Gastrocnemius medialis (tissue), 4 donors: ENCODE measurements at regions not wholly inside any gene's neighbourhood (a gene's known extent, or its start where the extent isn't known, plus 50 kb on each side); places are given as distances from the start of the nearest gene placed in this dataset.

ENCODE experiments used
- ATAC-seq, 2 donors: fragments of 150-250 bp; one replicate each; pipeline ENCODE4 v1.9.1; 2016
- DNase-seq, 2 donors: peaks; one replicate each; pipeline ENCODE4 v3.0.0-alpha.2; 2019
- H3K27ac ChIP-seq, 4 donors: fragments of 200-600 bp; sonication (generic); 1 replicate in 1 of 4; 2 replicates in 3 of 4; pipeline ENCODE4 v1.5.1; 2016 to 2018; ENCODE audit warnings: mild to moderate bottlenecking in 2 of 4, moderate library complexity in 1 of 4
- H3K27me3 ChIP-seq, 3 donors: fragments of 200-600 bp; sonication (generic) in 2 of 3; 1 replicate in 1 of 3; 2 replicates in 2 of 3; pipeline versions ENCODE4 v1.5.1 to v1.6.0; 2016 to 2019; ENCODE audit warnings: mild to moderate bottlenecking in 1 of 3, moderate library complexity in 1 of 3
- H3K36me3 ChIP-seq, 2 donors: fragments of 200-600 bp; sonication (generic) in 1 of 2; one replicate each; pipeline ENCODE4 v1.5.1; 2017 to 2018
- H3K4me1 ChIP-seq, 2 donors: fragments of 200-600 bp; sonication (generic) in 1 of 2; one replicate each; pipeline ENCODE4 v1.5.1; 2016 to 2017; ENCODE audit warnings: mild to moderate bottlenecking in 2 of 2
- H3K4me3 ChIP-seq, 4 donors: fragments of 200-600 bp; sonication (generic) in 3 of 4; 1 replicate in 1 of 4; 2 replicates in 3 of 4; pipeline ENCODE4 v1.5.1; 2016 to 2019; ENCODE audit warnings: mild to moderate bottlenecking in 2 of 4
- H3K9me3 ChIP-seq, 3 donors: fragments of 200-600 bp; sonication (generic) in 2 of 3; 1 replicate in 1 of 3; 2 replicates in 2 of 3; pipeline ENCODE4 v1.5.1; 2016 to 2019
- POLR2A ChIP-seq, 2 donors: fragments of 450-650 bp; IDR thresholded peaks; one replicate each; pipeline ENCODE4 v1.6.1; 2017; ENCODE audit warnings: antibody characterized with exemption in 2 of 2, mild to moderate bottlenecking in 2 of 2, moderate library complexity in 2 of 2
- in situ Hi-C, 4 donors: fragments of 200-750 bp; cut with MboI; loops; one replicate each; pipeline versions ENCODE4 v1.15.0 to v1.8.0; 2017; ENCODE audit warnings: low sequenced_read_pairs in 4 of 4
- intact Hi-C: fragments of 100-400 bp; cut with DNase I; formaldehyde crosslinking; loops from one replicate; pipeline ENCODE4 v1.15.1; 2023; ENCODE audit warnings: low total_unique reads
- TF ChIP-seq, protein P1 (sequence below), 5 experiments: fragments of 450-650 bp in 3 of 5; fragments of 200-600 bp in 2 of 5; sonication (generic) in 2 of 5; IDR thresholded peaks in 4 of 5; conservative IDR thresholded peaks in 1 of 5; 1 replicate in 4 of 5; 2 replicates in 1 of 5; pipeline ENCODE4 v1.5.1; 2016 to 2019; ENCODE audit warnings: antibody characterized with exemption in 5 of 5, mild to moderate bottlenecking in 3 of 5, moderate library complexity in 3 of 5

DNA sequence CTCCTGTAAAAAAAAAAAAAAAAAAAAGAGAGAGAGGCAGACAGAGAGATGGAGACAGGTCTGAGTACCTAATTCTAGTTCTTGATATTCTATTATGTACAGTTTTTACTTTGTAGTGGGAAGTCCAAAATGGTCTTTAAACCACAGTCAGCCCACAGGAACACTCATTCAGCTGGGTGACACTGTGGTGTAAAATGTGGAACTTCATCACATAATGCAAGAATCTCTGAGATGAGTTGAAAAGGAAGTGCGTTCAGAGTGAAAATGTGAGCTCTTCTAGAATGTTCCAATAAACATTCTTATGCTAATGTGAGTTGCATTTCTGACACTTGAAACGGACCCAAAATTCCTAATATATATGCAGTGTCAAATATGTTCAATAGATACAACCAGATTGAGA is 972.1 kb downstream of the CDH11 start:
- intact Hi-C loops, result no loop called here
- in situ Hi-C loops, result no loop called here
- ATAC-seq, result no peak

DNA sequence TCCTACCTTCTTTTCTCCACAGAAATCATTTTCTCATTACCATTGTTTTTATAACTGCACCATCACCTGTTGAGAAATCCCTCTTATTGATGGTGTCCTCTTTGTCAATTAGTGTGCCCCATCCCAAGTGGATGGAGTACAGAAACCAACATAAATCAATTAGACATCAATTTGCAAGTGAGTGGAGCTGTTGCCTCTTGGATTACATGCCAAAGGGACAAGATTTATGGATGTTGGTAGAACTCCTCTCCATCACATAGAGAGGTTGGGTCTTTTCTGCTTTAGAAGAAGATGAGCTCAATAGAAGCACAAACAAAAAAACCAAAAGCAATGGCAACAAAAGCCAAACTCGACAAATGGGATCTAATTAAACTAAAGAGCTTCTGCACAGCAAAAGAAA is 973.5 kb downstream of the CDH11 start:
- no peak for ATAC-seq
- intact Hi-C loops, result no loop called here

More for the DNA sequence above, 972.1 kb downstream of the CDH11 start:
- Histone ChIP-seq H3K9me3 (no peaks in the 10 kb centered on the region), H3K27me3 (no peaks in the 10 kb centered on the region), H3K36me3 (no peaks in the 10 kb centered on the region), H3K27ac (no peak overlapping the region), H3K4me1 (no peaks in the 10 kb centered on the region), H3K4me3 (no peak overlapping the region)
- TF ChIP-seq, protein P1, sequence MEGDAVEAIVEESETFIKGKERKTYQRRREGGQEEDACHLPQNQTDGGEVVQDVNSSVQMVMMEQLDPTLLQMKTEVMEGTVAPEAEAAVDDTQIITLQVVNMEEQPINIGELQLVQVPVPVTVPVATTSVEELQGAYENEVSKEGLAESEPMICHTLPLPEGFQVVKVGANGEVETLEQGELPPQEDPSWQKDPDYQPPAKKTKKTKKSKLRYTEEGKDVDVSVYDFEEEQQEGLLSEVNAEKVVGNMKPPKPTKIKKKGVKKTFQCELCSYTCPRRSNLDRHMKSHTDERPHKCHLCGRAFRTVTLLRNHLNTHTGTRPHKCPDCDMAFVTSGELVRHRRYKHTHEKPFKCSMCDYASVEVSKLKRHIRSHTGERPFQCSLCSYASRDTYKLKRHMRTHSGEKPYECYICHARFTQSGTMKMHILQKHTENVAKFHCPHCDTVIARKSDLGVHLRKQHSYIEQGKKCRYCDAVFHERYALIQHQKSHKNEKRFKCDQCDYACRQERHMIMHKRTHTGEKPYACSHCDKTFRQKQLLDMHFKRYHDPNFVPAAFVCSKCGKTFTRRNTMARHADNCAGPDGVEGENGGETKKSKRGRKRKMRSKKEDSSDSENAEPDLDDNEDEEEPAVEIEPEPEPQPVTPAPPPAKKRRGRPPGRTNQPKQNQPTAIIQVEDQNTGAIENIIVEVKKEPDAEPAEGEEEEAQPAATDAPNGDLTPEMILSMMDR (IDR thresholded peaks at IDR 0.05 in 4 of 5, conservative IDR thresholded peaks at IDR 0.05 in 1 of 5), result no peak
- no peak for TF ChIP-seq POLR2A (IDR thresholded peaks at IDR 0.05)
- no peak for DNase-seq

DNA sequence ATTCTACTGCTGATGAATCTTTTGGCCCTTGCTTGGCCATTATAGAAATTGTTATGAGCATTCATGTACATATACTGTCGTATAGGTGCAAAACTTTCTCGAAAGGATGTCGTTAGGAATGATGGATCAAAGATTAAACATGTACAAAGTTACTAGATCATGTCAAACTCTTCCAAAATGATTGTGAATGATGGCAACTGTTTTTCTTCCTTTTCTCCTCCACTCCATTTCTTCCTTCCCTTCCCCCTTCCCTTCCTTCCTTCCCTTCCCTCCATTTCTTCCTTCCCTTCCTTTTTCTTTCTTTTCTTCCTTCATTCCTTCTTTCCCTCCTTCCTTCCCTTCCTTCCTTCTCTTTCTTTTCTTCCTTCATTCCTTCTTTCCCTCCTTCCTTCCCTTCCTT is 973.9 kb downstream of the CDH11 start:
- no peaks in the 10 kb centered on the region for H3K27me3 ChIP-seq
- H3K4me3 ChIP-seq, result no peak overlapping the region
- DNase-seq (no peak), ATAC-seq (no peak)
- no peaks in the 10 kb centered on the region for H3K9me3 ChIP-seq
- no peak for TF ChIP-seq POLR2A (IDR thresholded peaks at IDR 0.05)
- TF ChIP-seq, protein P1 (IDR thresholded peaks at IDR 0.05 in 4 of 5, conservative IDR thresholded peaks at IDR 0.05 in 1 of 5), result no peak
- H3K4me1 ChIP-seq, result no peaks in the 10 kb centered on the region
- H3K27ac ChIP-seq, result no peak overlapping the region
- in situ Hi-C loops, result no loop called here
- no peaks in the 10 kb centered on the region for H3K36me3 ChIP-seq
- intact Hi-C loops, result no loop called here

More for the DNA sequence above, 973.5 kb downstream of the CDH11 start:
- Histone ChIP-seq H3K4me3 (no peak overlapping the region), H3K9me3 (no peaks in the 10 kb centered on the region), H3K27me3 (no peaks in the 10 kb centered on the region), H3K27ac (no peak overlapping the region), H3K36me3 (no peaks in the 10 kb centered on the region), H3K4me1 (no peaks in the 10 kb centered on the region)
- no peak for TF ChIP-seq POLR2A (IDR thresholded peaks at IDR 0.05)
- in situ Hi-C loops, result no loop called here
- no peak for DNase-seq

DNA sequence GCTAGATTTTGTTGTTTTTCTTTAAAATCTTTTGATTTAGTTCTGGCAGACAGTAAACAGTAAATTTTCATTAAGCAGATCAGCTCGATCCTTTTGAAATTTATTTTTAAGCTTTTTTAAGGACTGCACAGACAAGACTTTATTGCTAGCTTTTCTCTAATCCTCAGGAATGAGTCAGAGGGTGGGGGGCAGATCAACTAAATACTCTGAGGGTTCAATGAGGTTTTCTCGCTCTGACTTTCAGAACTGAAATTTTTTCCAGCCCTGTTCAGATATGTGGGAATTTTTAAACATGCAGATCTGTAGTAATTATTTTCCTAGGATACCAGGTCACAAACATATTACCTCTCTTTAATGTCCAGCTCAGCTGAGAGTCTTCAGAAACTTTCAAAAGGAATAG is 977.2 kb downstream of the CDH11 start:
- Histone ChIP-seq H3K9me3 (no peaks in the 10 kb centered on the region), H3K27ac (no peak overlapping the region), H3K27me3 (no peaks in the 10 kb centered on the region), H3K36me3 (no peaks in the 10 kb centered on the region), H3K4me1 (no peaks in the 10 kb centered on the region), H3K4me3 (no peak overlapping the region)
- ATAC-seq (no peak), DNase-seq (no peak)
- TF ChIP-seq POLR2A (IDR thresholded peaks at IDR 0.05), result no peak
- TF ChIP-seq, protein P1 (IDR thresholded peaks at IDR 0.05 in 4 of 5, conservative IDR thresholded peaks at IDR 0.05 in 1 of 5), result no peak
- intact Hi-C loops (no loop called here), in situ Hi-C loops (no loop called here)

DNA sequence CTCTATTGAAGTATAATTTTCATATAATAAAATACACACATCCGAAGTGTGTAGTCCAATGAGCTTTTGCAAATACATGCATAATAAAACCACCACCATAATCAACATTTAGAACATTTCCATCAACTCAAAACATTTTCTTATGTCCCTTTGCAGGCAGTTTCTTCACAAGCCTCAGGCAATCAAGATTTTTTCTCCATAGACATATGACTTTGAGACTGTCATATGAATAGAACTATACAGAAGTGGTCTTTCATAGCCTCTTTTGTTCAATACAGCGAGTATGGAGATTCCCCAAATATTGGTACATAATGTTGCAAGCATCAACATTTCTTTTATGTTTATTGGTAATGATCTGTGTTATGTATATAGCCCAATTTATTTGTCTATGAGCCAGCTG is 983.2 kb downstream of the CDH11 start:
- Histone ChIP-seq H3K4me1 (no peaks in the 10 kb centered on the region), H3K27me3 (no peaks in the 10 kb centered on the region), H3K4me3 (no peak overlapping the region), H3K27ac (no peak overlapping the region), H3K36me3 (no peaks in the 10 kb centered on the region), H3K9me3 (no peaks in the 10 kb centered on the region)
- no peak for ATAC-seq
- DNase-seq, result no peak
- intact Hi-C loops, result loop anchor here (10.0 kb wide), 1 partner anchor 656 kb away; no protein-coding TSS in a partner anchor
- TF ChIP-seq, protein P1 (IDR thresholded peaks at IDR 0.05 in 4 of 5, conservative IDR thresholded peaks at IDR 0.05 in 1 of 5), result no peak
- TF ChIP-seq POLR2A (IDR thresholded peaks at IDR 0.05), result no peak
- in situ Hi-C loops, result no loop called here
